GM18505 (cell line): ENCODE measurements at regions not wholly inside any gene's neighbourhood (a gene's known extent, or its start where the extent isn't known, plus 50 kb on each side); places are given as distances from the start of the nearest gene placed in this dataset.

Source experiments
- ATAC-seq: cut with Tn5 transposase; IDR thresholded peaks from one replicate; pipeline ENCODE4 v1.9.1; 2021; ENCODE audit not compliant: unreplicated experiment
- POLR2A ChIP-seq: IDR thresholded peaks from 4 replicates; pipeline ENCODE4 v1.6.1; 2011; ENCODE audit warnings: borderline replicate concordance; ENCODE audit not compliant: insufficient read depth, insufficient read length; ENCODE audit errors: extremely low read depth

GRCh38 chr10:126846469-126846868 is 58.8 kb upstream of the DOCK1 start:
- TF ChIP-seq POLR2A = no peak
- ATAC-seq = no peak

- ATAC-seq = no peak
- TF ChIP-seq POLR2A = no peak
Measured at GRCh38 chr10:126846959-126847358, 58.3 kb upstream of the DOCK1 start.

- ATAC-seq = no peak
- no peak for TF ChIP-seq POLR2A
Measured at GRCh38 chr10:126847666-126848065, 57.6 kb upstream of the DOCK1 start.

GRCh38 chr10:126849646-126850045 is 55.6 kb upstream of the DOCK1 start:
- TF ChIP-seq POLR2A = no peak
- ATAC-seq = no peak

- ATAC-seq = no peak
- no peak for TF ChIP-seq POLR2A
Measured at GRCh38 chr10:126851414-126852108, 53.7 kb upstream of the DOCK1 start.

GRCh38 chr10:126854726-126855495 is 50.3 kb upstream of the DOCK1 start:
- no peak for ATAC-seq
- no peak for TF ChIP-seq POLR2A
